Panc1 (cell line): ENCODE measurements at regions not wholly inside any gene's neighbourhood (a gene's known extent, or its start where the extent isn't known, plus 50 kb on each side); places are given as distances from the start of the nearest gene placed in this dataset.

Source experiments
- POLR2AphosphoS5 ChIP-seq: IDR thresholded peaks from 2 replicates; pipeline ENCODE4 v1.6.1; 2012; ENCODE audit warnings: mild to moderate bottlenecking, low read depth, low read length, moderate library complexity
- TF ChIP-seq, protein P1 (sequence below): fragments of 450-650 bp; IDR thresholded peaks from 2 replicates; pipeline ENCODE4 v1.5.1; 2017; ENCODE audit warnings: mild to moderate bottlenecking

DNA sequence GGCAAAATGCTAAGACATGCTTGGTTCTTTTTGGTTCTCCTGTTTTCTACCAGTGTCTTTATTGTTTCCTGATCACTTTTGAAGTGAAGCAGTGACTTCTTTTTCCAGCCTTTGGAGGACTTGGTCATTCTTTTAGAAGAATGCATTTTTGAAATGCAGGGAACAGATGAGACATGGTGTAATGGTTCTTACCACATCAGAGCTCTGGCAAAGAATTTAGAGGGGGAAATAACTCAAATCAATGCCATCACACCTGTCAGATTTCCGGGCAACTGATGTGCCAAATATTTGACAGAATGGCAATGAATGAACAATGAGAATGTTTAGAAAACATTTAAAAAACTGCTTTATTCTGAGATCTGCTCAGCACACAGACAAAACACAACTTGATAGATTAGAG lies 519.6 kb downstream of the IQCM start:
- TF ChIP-seq, protein P1, sequence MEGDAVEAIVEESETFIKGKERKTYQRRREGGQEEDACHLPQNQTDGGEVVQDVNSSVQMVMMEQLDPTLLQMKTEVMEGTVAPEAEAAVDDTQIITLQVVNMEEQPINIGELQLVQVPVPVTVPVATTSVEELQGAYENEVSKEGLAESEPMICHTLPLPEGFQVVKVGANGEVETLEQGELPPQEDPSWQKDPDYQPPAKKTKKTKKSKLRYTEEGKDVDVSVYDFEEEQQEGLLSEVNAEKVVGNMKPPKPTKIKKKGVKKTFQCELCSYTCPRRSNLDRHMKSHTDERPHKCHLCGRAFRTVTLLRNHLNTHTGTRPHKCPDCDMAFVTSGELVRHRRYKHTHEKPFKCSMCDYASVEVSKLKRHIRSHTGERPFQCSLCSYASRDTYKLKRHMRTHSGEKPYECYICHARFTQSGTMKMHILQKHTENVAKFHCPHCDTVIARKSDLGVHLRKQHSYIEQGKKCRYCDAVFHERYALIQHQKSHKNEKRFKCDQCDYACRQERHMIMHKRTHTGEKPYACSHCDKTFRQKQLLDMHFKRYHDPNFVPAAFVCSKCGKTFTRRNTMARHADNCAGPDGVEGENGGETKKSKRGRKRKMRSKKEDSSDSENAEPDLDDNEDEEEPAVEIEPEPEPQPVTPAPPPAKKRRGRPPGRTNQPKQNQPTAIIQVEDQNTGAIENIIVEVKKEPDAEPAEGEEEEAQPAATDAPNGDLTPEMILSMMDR = no peak
- TF ChIP-seq POLR2AphosphoS5 = no peak
